ENCODE measurements at regions not wholly inside any gene's neighbourhood (a gene's known extent, or its start where the extent isn't known, plus 50 kb on each side); places are given as distances from the start of the nearest gene placed in this dataset.

GRCh38 chr2:66694087-66694860 lies 259.3 kb downstream of the MEIS1 start:
- no peak overlapping the region for H3K4me3 ChIP-seq (ENCODE audit: low read length)
- no peaks in the 10 kb centered on the region for H3K79me2 ChIP-seq (ENCODE audit: low read length)
- no peaks in the 10 kb centered on the region for H3K9me2 ChIP-seq (replicated peaks; ENCODE audit: insufficient read depth, low read length)
- no peaks in the 10 kb centered on the region for H3K27me3 ChIP-seq (replicated peaks; ENCODE audit: insufficient read depth, low read length)
- DNase-seq: no peak
- H3K36me3 ChIP-seq (replicated peaks; ENCODE audit: insufficient read depth, low read length): no peaks in the 10 kb centered on the region
- H3F3A ChIP-seq (ENCODE audit: insufficient read depth, low read length): no peaks in the 10 kb centered on the region
- no peaks in the 10 kb centered on the region for H3K9me3 ChIP-seq (replicated peaks; ENCODE audit: insufficient read depth, low read length)
- no peak overlapping the region for H3K27ac ChIP-seq (ENCODE audit: low read length)
- no peak overlapping the region for H3K9ac ChIP-seq (ENCODE audit: low read length)
- no peaks in the 10 kb centered on the region for H3K4me1 ChIP-seq (ENCODE audit: low read length)
- H4K20me1 ChIP-seq (ENCODE audit: insufficient read depth, low read length): no peaks in the 10 kb centered on the region
- no peak overlapping the region for H2AFZ ChIP-seq (ENCODE audit: low read length)
- TF ChIP-seq, protein P1, sequence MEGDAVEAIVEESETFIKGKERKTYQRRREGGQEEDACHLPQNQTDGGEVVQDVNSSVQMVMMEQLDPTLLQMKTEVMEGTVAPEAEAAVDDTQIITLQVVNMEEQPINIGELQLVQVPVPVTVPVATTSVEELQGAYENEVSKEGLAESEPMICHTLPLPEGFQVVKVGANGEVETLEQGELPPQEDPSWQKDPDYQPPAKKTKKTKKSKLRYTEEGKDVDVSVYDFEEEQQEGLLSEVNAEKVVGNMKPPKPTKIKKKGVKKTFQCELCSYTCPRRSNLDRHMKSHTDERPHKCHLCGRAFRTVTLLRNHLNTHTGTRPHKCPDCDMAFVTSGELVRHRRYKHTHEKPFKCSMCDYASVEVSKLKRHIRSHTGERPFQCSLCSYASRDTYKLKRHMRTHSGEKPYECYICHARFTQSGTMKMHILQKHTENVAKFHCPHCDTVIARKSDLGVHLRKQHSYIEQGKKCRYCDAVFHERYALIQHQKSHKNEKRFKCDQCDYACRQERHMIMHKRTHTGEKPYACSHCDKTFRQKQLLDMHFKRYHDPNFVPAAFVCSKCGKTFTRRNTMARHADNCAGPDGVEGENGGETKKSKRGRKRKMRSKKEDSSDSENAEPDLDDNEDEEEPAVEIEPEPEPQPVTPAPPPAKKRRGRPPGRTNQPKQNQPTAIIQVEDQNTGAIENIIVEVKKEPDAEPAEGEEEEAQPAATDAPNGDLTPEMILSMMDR (IDR thresholded peaks at IDR 0.05; ENCODE audit: low read length): no peak
- TF ChIP-seq EZH2phosphoT487 (IDR thresholded peaks at IDR 0.05; ENCODE audit: low read length) (no peak), EZH2 (optimal IDR thresholded peaks at IDR 0.05; ENCODE audit: low read depth, low read length) (no peak)
- H3K4me2 ChIP-seq (ENCODE audit: low read depth, low read length): no peak overlapping the region

DNA sequence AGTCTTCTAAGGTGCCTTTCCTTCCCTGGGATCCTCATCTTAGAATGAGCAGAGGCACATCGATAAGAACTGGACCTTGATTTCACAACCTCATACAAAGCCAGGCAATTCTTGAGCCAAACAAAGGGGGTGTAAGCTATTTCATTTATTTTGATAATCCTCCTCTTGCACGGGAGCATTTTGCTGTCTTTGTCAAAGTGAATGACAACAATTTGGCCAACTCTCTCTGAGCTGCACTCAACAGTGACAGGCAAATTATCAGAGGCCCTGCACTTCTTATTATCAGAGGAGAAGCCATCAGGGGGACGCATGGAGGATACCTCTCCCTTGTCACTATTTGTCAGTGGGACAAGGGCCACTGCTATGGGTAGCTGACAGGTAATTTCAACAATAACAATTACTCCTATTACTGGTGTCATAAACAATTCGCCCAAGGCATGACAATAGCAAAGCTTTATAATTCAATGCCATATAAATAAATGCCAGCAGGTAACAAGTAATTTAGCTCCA lies 260.4 kb downstream of the MEIS1 start:
- H3K4me3 ChIP-seq (ENCODE audit: low read length): no peak overlapping the region
- H3K4me1 ChIP-seq (ENCODE audit: low read length): no peaks in the 10 kb centered on the region
- H3F3A ChIP-seq (ENCODE audit: insufficient read depth, low read length): no peaks in the 10 kb centered on the region
- no peaks in the 10 kb centered on the region for H3K9me2 ChIP-seq (replicated peaks; ENCODE audit: insufficient read depth, low read length)
- H3K9ac ChIP-seq (ENCODE audit: low read length): no peak overlapping the region
- H3K36me3 ChIP-seq (replicated peaks; ENCODE audit: insufficient read depth, low read length): no peaks in the 10 kb centered on the region
- no peak overlapping the region for H2AFZ ChIP-seq (ENCODE audit: low read length)
- H3K27me3 ChIP-seq (replicated peaks; ENCODE audit: insufficient read depth, low read length): no peaks in the 10 kb centered on the region
- H3K27ac ChIP-seq (ENCODE audit: low read length): no peak overlapping the region
- no peak for DNase-seq
- TF ChIP-seq, protein P1 (IDR thresholded peaks at IDR 0.05; ENCODE audit: low read length): no peak
- TF ChIP-seq EZH2phosphoT487 (IDR thresholded peaks at IDR 0.05; ENCODE audit: low read length): no peak
- TF ChIP-seq EZH2 (optimal IDR thresholded peaks at IDR 0.05; ENCODE audit: low read depth, low read length): no peak
- no peak overlapping the region for H3K4me2 ChIP-seq (ENCODE audit: low read depth, low read length)
- no peaks in the 10 kb centered on the region for H4K20me1 ChIP-seq (ENCODE audit: insufficient read depth, low read length)
- no peaks in the 10 kb centered on the region for H3K79me2 ChIP-seq (ENCODE audit: low read length)
- H3K9me3 ChIP-seq (replicated peaks; ENCODE audit: insufficient read depth, low read length): no peaks in the 10 kb centered on the region

DNA sequence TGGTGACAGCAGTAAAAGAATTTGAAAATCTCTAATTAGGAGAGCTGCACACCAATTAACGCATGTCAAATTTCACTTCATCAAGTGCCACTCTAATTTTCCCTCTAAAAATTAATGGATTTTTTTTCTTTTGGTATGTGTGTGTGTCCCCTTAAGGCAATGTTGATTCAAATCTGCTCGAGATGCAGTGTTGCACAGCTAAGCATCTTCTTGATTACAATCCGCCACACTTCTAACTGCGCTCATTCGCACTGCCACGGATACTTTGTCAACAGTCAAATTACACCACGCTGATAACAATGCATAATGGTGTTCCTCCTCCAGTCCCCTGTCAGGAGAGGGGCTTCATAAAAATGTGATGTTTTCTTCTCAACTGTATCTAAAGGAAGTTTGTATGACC lies 261.4 kb downstream of the MEIS1 start:
- no peaks in the 10 kb centered on the region for H3K79me2 ChIP-seq (ENCODE audit: low read length)
- no peaks in the 10 kb centered on the region for H3K4me1 ChIP-seq (ENCODE audit: low read length)
- no peak for DNase-seq
- H2AFZ ChIP-seq (ENCODE audit: low read length): no peak overlapping the region
- no peaks in the 10 kb centered on the region for H4K20me1 ChIP-seq (ENCODE audit: insufficient read depth, low read length)
- H3K9me2 ChIP-seq (replicated peaks; ENCODE audit: insufficient read depth, low read length): no peaks in the 10 kb centered on the region
- no peaks in the 10 kb centered on the region for H3K27me3 ChIP-seq (replicated peaks; ENCODE audit: insufficient read depth, low read length)
- H3K4me2 ChIP-seq (ENCODE audit: low read depth, low read length): no peak overlapping the region
- no peak overlapping the region for H3K9ac ChIP-seq (ENCODE audit: low read length)
- H3K27ac ChIP-seq (ENCODE audit: low read length): no peak overlapping the region
- no peaks in the 10 kb centered on the region for H3K9me3 ChIP-seq (replicated peaks; ENCODE audit: insufficient read depth, low read length)
- no peaks in the 10 kb centered on the region for H3F3A ChIP-seq (ENCODE audit: insufficient read depth, low read length)
- H3K4me3 ChIP-seq (ENCODE audit: low read length): no peak overlapping the region
- TF ChIP-seq EZH2phosphoT487 (IDR thresholded peaks at IDR 0.05; ENCODE audit: low read length) (no peak), EZH2 (optimal IDR thresholded peaks at IDR 0.05; ENCODE audit: low read depth, low read length) (no peak)
- TF ChIP-seq, protein P1 (IDR thresholded peaks at IDR 0.05; ENCODE audit: low read length): no peak
- no peaks in the 10 kb centered on the region for H3K36me3 ChIP-seq (replicated peaks; ENCODE audit: insufficient read depth, low read length)

Measured in MM.1S (cell line).